HG02763 (cell line): ENCODE measurements at regions not wholly inside any gene's neighbourhood (a gene's known extent, or its start where the extent isn't known, plus 50 kb on each side); places are given as distances from the start of the nearest gene placed in this dataset.

Experiments
- ATAC-seq: cut with Tn5 transposase; IDR thresholded peaks from one replicate; pipeline ENCODE4 v1.9.1; 2021; ENCODE audit warnings: mild to moderate bottlenecking, moderate library complexity; ENCODE audit not compliant: unreplicated experiment

DNA sequence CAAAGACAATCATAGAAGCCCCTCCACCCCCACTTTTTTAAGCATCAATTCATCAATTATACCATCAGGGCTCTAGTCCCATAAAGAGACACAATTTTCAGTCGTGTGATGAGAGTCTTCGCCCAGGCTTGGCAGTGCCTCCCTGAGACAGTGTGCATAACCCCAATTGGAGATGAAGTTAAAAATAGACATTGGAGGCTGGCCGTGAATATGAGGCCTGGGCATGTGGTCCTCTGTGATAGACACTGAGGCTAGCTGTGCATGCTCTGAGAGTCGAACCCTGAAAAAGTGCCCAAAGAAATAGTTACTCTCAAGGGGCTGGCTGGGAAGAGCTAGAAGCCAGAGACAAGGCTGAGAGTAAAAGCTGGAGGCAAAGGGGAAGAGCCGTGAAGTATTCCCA, 248.6 kb upstream of the NR4A3 start:
- no peak for ATAC-seq

DNA sequence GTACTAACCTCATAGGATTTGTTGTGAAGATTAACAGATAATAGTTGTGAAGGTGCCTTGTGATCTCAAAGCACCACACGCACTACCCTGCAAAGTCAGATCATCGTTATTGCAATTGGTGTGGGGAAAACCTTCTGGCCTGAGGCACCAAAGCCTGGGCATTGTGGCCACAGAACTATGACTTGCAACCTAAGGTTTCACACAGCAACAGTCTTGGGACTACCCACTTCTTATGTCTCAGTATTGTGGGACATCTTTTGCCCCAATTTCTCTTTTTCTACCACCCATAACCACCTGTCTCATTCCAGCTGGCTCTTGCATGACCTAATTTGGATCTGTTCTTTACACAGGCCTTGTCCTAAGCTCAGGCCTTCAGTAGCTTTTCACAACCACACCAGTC, 247.8 kb upstream of the NR4A3 start:
- no peak for ATAC-seq

DNA sequence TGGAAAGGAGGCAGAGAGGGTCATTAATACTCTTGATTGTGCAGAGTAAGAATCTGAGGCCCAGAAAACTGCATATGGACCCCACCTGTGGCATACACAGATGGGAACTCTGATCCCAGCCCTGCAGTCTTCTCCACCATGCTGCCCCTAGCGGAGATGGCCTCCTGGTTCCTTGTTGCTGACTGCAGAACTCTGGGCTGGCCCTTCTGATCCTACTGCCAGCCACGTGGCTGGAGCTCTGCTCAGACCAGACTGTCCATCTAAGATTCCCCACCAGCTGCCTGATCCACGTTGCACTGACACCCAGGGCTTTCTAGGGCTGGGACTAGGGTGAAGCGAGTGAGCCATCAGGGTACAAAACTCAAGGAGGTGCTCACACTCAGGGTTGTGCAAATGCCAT, 245.7 kb upstream of the NR4A3 start:
- ATAC-seq = no peak

DNA sequence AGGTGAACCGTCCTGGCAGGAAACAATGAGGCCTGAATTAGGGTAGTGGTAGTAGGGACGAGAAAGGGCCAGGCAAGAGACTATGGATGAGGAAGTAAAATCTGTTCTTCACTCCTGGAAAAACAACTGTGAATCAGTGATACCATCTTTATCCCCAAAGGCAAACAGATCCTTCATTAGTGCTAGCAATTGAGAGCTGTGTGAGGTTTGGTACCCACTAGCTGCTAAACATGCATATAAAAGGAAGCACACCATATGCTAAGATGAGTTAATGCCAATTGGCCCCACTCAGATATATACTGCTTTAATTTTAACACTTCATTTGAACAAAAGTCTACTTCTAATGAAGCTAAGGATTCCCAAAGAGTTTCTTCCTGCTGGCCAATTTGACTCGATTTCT, 244.8 kb upstream of the NR4A3 start:
- ATAC-seq = no peak

DNA sequence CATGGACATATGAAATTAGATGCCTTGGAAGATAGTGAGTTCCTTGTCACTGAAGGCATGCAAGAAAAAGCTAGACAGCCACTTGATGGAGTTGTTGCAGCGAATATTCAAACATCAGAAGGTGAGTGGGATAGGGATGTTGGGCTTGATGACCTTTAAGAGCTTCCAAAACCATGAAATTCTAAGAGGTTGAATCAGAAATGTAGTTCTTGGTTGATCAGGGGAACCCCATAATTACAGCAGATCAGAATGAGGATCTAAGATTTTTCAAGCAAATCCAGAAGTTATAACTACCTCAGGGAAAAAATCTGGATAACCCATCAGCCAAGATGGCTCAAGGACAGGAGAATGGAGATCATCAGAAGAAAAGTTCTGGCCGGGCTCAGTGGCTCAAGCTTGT, 244.3 kb upstream of the NR4A3 start:
- ATAC-seq = no peak

DNA sequence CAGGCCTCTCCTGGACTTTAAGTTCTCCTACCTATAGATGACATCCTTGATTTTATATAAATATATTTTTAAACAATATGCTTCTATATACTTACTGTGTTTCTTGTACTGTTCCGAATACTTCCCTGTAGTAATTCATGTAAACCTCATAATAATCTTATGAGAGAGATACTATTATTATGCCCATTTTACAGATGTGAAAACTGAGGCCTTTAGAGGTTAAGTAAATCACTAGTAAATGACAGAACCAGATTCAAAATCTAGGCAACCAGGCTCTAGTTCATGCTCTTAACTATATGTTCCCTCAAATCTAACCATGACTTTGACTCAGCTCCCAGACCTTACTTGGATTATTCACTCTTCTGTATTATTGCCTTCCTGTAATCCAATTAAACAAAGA, 243.0 kb upstream of the NR4A3 start:
- no peak for ATAC-seq

DNA sequence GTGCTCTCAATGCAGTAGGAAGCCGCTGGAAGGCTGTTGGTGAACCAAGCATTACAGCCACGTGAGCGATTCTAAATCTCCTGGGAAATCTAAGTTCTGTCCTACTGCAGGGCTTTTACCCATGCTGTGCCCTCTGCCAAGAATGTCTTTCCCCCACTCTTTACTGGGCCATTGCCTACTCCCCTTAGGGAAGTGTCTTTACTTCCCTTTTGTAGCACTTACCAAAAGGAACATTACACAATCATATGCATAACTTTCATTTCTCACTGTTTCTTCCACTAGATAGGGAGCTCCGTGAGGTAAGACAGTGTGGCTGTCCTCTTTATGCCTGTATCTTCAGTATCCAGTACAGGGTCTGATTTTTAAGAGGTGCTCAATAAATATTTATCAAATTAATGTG, 241.7 kb upstream of the NR4A3 start:
- ATAC-seq = no peak

DNA sequence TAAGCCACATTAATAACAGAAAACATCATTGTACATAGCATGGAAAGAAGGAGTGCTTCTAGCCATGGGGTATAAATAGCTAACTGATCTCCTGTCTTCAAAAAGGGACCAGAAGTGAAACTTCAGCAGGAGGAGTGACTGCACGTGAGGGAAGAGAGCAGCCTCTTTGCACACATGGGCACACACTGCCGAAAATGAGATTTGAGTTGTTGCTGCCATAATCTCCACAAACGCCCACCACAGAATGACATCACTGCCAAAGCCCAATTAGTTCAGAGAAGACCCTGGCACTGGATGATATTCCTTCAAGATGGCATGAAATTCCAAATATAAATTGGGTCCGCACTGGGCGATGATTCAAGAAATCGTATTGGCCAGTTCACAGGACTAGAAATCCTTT, 238.9 kb upstream of the NR4A3 start:
- no peak for ATAC-seq

DNA sequence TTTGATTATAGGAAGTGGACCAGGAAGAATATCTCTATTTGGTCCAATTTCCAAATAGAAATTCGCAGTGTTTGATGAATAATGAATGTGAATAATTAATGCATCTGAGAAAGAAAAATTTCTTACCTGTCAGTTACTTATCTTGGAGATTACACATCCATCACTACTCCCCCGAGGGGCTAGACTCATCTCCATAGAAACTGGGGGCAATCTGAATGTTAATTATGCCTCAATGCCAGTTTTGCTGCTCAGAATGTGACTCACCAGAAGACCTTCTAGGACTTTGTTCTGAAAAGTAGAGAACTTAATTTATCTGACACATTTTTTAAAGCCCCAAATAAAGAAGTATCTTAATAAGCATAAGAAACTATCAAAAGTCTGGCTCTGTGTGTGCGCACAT, 233.4 kb upstream of the NR4A3 start:
- ATAC-seq = no peak

DNA sequence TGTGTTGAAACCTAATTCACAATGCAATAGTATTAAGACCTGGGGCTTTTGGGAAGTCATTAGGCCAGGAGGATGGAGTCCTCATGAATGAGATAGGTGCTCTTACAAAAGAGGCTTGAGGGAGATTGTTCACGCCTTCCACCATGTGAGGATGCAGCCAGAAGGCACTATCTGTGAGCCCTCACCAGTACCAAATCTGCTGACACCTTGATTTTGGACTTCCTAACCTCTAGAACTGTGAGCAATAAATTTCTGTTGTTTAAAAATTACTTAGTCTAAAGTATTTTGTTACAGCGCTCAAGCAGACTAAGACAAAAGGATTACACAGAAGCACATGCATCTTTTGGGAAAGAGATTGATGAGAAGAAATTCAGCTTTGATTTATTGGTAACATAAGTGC, 232.9 kb upstream of the NR4A3 start:
- no peak for ATAC-seq

DNA sequence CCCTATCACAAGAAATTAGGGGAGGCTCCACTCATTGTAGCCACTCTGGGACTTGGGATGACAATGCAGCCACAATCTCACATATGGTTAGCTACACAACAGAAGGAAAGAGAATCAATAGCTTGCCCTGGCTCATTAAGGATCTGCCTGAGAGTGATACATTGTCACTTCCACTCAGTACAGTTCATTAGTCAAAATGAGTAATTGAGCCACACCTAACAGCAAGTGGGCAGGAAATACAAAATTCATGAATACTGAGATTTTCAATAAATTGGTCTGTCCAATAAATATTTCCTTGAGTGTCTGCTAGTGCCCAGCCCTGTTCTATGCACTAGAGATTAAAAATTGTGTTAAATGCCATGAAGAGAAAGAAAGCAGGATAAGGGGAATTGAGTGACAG, 231.3 kb upstream of the NR4A3 start:
- no peak for ATAC-seq

DNA sequence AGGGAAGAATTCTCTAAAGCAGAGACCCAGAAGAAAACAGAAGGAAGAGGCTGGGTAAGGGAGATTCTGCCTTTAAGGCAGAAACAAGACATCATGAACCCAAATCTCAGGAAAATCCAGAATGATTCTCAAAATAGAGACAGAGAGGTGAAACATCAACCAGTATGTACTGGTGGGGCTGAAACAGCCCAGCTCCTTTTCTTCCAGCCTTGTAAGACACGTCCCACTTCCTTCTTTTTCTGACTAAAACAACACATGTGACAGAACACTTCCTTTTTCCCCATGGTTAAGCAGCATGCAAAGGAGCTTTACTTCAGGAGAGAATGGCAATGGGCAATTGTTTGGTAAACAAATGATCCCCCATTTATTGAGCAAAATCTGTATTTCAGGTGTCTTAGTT, 230.8 kb upstream of the NR4A3 start:
- ATAC-seq = no peak

DNA sequence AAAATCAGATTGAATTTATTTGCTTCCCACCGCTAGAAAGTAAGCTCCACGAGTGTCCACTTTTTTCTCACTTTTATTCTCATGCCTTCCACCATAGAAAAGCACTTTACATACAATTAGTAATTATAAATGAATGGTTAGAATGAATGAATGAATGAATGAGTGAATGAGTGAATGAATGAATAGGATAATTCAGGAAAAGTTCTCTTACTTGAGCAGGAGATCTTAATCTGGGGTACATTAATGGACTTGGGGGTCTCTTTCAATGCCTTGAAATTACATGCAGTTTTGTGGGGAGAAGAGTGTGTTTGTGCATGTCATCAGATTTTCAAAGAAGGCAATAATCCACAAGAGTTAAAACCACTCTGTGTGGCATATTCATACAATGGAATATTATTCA, 229.9 kb upstream of the NR4A3 start:
- no peak for ATAC-seq

DNA sequence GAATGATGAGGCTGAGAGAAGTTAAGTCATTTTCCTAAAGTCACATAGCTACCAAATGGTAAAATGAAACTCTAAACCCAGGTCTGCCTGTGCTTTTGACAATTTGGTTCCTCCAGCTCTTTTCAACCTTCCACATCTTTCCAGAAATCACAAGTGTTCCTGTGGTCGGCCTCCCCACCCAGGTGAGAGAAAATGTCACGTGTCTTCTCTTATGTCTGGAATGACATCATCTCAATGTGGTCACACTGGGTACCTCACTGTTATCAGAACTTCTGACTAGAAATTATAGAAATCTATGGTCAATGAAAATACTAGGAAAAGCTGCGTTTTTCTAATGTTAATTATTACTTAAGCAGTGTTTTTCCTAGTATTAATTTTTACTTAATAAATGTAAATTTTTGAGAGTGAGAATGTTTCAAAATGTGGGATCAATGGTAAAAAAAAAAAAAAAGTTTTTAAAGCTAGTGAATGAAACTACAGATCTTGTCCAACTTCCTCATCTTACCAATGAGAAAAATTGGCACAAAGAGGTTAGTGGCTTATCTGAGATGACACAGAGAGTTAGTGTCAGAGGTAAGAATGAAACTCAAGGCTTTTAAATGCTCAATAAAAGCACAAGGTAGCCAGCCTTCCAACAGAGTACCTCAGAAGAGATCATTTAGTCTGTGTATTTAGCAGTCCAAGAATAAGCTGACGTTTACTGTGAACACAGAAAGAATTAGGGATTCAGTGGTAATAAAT, 228.7 kb upstream of the NR4A3 start:
- ATAC-seq = no peak

DNA sequence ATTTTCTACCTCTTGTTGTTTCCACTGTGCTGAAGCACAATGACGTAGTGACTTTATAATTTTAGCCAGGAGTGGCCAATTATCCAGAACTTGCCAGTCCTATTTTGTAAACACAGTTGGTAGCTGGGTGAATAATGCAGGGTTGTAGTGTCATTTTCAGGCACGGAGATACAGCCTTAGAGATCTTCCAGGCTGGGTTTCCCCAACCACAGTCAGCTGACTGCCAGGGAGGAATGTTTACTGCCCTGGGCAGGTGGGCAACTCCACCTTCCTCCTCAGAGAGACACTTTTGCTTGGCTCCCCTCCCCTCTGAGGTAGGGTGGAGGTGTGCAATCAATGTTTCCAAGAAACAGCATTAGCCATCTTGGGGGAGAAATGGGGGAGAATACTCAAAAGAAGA, 228.1 kb upstream of the NR4A3 start:
- no peak for ATAC-seq

DNA sequence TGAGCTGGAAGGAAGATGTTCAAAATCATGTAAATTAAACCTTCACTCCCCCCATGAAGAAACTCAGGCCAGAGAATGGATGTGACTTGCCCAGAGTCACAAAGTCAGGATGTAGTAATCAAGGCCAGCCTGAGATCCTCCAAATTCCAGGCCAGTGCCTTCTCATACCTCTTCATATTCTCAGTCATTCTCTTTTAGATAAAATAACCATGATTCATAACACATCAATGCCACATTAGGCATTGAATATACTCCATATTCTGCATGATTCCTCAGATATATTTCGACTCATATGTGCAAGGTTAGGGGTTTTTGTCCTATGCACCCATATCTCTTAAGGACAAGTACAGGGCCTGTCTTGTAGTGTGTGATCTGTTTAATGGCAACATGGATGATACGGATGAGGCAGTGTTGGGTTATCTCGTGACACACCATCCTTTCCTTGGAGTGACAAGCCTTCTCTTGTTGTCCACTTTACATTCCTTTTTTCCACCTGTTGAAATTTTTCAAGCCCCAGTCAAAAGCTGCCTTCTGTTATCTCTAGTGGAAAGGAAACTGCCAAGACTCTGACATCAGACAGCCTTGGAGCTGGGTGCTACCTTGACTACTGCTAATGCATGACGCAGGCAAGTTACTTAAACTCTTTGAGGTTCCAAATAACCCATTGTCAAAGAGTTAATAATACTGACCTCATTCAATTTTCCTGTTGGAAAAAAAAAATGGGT, 227.5 kb upstream of the NR4A3 start:
- ATAC-seq = no peak

DNA sequence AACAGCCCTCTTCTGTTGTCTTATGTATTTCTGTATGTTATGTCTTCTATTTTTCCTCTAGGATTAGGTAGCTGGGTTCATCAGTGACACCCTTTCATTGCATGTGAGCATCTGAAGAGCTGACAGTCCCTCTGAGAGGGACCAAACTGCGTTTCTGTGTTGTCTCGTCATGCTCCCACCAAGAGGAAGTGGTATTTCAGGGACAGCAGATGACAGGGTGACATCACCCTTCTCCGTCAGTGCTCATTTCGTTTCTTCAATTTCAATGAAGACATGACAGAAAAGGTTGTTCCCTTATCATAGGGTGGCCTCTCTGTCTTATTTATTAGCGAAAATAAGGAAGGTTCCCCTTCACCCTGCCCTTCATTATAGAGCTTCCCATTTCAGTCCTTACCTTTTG, 225.9 kb upstream of the NR4A3 start:
- no peak for ATAC-seq

DNA sequence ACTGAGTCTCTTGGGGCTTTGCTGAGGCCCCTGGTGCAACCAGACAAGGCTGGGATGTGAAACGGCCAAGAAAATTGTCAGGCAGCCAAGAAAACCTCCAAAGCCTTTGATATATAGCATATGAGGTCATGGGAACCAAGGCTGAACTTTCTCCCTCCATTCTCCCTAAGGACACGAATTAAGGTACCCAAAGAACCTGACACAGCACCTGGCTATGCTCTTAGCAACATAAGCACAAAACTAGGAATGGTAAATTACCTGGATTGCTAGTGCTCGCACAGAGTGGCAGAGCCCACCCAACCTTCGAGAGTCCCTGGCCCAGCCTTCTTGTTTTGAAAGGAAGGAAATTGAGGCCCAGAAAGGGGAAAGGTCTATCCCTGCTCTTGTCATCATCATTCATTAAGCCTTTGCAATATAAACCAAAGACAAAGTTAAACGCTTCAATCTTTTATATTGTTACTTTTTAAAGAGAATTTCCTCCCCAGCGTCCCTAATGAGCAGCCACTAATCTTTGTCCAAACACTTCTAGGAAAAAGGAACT, 220.0 kb upstream of the NR4A3 start:
- no peak for ATAC-seq

DNA sequence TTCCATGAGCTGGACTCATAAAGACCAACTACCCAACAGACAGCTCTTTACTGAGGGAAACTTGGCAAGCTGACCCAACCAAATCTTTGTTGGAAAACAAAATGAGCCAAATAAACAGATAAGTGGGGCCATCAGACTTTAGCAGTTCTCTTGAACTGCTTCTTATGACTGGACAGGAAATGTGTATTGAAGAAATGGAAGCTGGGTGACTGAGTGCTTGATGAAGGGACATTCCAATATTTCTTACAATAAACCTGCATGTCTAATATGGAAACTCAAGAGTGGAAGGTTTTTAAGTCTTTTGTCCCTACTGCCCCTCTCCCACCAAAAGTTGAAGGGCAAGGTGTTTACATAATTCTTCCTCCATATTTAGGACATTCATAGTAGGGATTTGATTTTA, 218.8 kb upstream of the NR4A3 start:
- ATAC-seq = no peak

DNA sequence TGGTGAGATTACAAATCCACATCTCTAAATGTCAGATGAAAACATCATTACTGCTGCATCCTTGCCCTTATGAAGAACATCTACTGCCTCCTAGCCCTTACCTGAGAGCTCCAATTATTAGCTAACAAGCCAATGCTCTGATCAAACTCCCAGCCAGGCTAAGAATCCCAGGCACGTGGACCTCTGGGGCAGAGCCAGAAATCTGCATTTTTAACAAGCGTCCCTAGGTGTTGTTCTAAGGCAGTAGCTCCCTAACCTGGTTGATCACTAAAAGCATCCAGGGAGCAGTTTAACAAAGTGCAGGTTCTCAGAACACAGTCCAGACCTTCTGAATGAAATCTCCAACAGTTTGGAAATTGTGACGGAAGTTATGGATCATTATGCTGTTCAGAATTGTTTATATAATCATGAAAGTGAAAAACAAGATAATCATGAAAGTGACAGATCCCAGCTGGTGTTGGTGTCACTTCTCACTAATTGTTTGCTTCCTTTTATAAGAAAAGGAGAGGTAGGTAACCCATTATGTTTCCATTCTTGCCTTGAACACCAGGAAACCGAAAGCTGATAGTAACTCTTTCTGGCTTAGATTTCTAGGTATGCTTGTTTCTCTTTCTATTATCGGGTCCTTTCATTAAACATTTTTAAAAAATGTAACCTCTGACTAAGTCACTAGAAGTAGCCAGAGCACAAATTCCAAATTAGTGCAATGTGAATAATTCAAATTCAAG, 216.5 kb upstream of the NR4A3 start:
- no peak for ATAC-seq

DNA sequence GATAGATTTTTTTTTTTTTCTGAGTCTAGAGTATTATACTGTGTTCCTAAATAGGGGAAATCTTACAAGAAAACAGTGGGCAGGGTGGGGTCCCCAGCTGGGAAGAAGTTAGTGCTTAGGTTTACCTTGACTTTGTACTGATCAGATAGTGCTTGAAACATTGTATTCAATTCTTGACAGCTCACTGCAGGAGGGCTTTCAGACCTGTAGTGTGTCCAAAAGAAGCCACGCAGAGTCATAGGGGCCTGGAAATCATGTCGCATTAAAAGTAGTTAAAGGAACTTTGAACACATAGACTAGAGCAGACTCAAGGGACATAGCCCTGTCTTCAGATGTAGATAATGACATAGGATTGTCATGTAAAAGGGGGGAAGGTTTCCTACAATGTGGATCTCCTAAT, 215.4 kb upstream of the NR4A3 start:
- no peak for ATAC-seq

DNA sequence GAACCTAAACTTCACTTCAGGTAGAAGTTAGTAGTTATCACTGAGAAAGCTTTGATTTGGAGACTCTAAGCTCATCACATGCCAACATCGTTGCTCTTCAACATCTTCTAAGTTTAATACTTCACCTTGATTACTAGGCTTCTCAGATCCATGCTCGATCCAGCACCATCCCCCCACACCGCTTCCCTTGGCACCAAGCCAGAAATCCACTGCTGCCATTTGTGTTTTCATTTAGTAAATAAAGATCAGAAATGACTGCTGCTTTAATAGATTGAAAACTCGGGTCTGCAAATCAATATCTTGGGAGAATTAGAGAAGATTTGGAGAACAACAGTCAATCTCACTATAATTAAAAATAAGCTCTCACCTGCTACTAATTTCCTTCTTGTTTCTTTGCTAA, 214.7 kb upstream of the NR4A3 start:
- no peak for ATAC-seq
